ENCODE measurements at regions not wholly inside any gene's neighbourhood (a gene's known extent, or its start where the extent isn't known, plus 50 kb on each side); places are given as distances from the start of the nearest gene placed in this dataset.
"Not testable (repeated sequence)": the region's sequence is repeated elsewhere in the genome, so short reads cannot be mapped to it uniquely, and the experiment has no call there.

- Mint-ChIP-seq H3K27ac (ENCODE audit: low read depth) (no peak overlapping the region), H3K4me3 (no peak overlapping the region), H3K36me3 (ENCODE audit: insufficient read depth) (no peaks in the 10 kb centered on the region), H3K9me3 (peaks cover 7% of the 10 kb centered on the region), H3K4me1 (no peaks in the 10 kb centered on the region), H3K27me3 (no peaks in the 10 kb centered on the region)
- no peak for ATAC-seq (replicated peaks; ENCODE audit: extremely low read depth, poor library complexity, severe bottlenecking)
- no peak for DNase-seq (ENCODE audit: low spot score in 2 of 2)
Observed at GRCh38 chr9:81459591-81459990, 229.8 kb downstream of the TLE1 start.

GRCh38 chr9:81456431-81457006, 232.8 kb downstream of the TLE1 start:
- DNase-seq (ENCODE audit: low spot score in 2 of 2) = no peak
- Mint-ChIP-seq H3K27ac (ENCODE audit: low read depth) (no peak overlapping the region), H3K4me1 (no peaks in the 10 kb centered on the region), H3K9me3 (peaks cover 13% of the 10 kb centered on the region), H3K4me3 (no peak overlapping the region), H3K27me3 (no peaks in the 10 kb centered on the region), H3K36me3 (ENCODE audit: insufficient read depth) (no peaks in the 10 kb centered on the region)
- ATAC-seq (replicated peaks; ENCODE audit: extremely low read depth, poor library complexity, severe bottlenecking) = no peak

GRCh38 chr9:81455462-81456219, 233.7 kb downstream of the TLE1 start:
- DNase-seq (ENCODE audit: low spot score in 2 of 2) (no peak), ATAC-seq (replicated peaks; ENCODE audit: extremely low read depth, poor library complexity, severe bottlenecking) (no peak)
- H3K27ac Mint-ChIP-seq (ENCODE audit: low read depth) = no peak overlapping the region
- peaks cover 13% of the 10 kb centered on the region for H3K9me3 Mint-ChIP-seq
- H3K4me3 Mint-ChIP-seq = no peak overlapping the region
- no peaks in the 10 kb centered on the region for H3K4me1 Mint-ChIP-seq
- H3K27me3 Mint-ChIP-seq = no peaks in the 10 kb centered on the region
- H3K36me3 Mint-ChIP-seq (ENCODE audit: insufficient read depth) = no peaks in the 10 kb centered on the region

GRCh38 chr9:81445331-81445921, 243.9 kb downstream of the TLE1 start:
- DNase-seq (ENCODE audit: low spot score in 2 of 2) = no peak
- no peak for ATAC-seq (replicated peaks; ENCODE audit: extremely low read depth, poor library complexity, severe bottlenecking)
- Mint-ChIP-seq H3K9me3 (peaks cover 26% of the 10 kb centered on the region), H3K4me1 (no peaks in the 10 kb centered on the region), H3K4me3 (no peak overlapping the region), H3K36me3 (ENCODE audit: insufficient read depth) (no peaks in the 10 kb centered on the region), H3K27ac (ENCODE audit: low read depth) (no peak overlapping the region), H3K27me3 (no peaks in the 10 kb centered on the region)

GRCh38 chr9:81431641-81432040, 257.7 kb downstream of the TLE1 start:
- Mint-ChIP-seq H3K4me3 (no peak overlapping the region), H3K27ac (ENCODE audit: low read depth) (no peak overlapping the region), H3K27me3 (no peaks in the 10 kb centered on the region), H3K36me3 (ENCODE audit: insufficient read depth) (no peaks in the 10 kb centered on the region), H3K9me3 (peaks cover 20% of the 10 kb centered on the region), H3K4me1 (no peaks in the 10 kb centered on the region)
- ATAC-seq (replicated peaks; ENCODE audit: extremely low read depth, poor library complexity, severe bottlenecking) = no peak
- DNase-seq (ENCODE audit: low spot score in 2 of 2) = no peak

- no peak for DNase-seq (ENCODE audit: low spot score in 2 of 2)
- ATAC-seq (replicated peaks; ENCODE audit: extremely low read depth, poor library complexity, severe bottlenecking) = no peak
- Mint-ChIP-seq H3K4me3 (no peak overlapping the region), H3K9me3 (peaks cover 25% of the 10 kb centered on the region), H3K27me3 (no peaks in the 10 kb centered on the region), H3K27ac (ENCODE audit: low read depth) (no peak overlapping the region), H3K4me1 (no peaks in the 10 kb centered on the region), H3K36me3 (ENCODE audit: insufficient read depth) (no peaks in the 10 kb centered on the region)
Observed at GRCh38 chr9:81430727-81431126, 258.6 kb downstream of the TLE1 start.

- no peak overlapping the region for H3K27ac Mint-ChIP-seq (ENCODE audit: low read depth)
- DNase-seq (ENCODE audit: low spot score in 2 of 2) (no peak), ATAC-seq (replicated peaks; ENCODE audit: extremely low read depth, poor library complexity, severe bottlenecking) (no peak)
- H3K4me3 Mint-ChIP-seq = no peak overlapping the region
- H3K27me3 Mint-ChIP-seq = no peaks in the 10 kb centered on the region
- no peaks in the 10 kb centered on the region for H3K4me1 Mint-ChIP-seq
- no peaks in the 10 kb centered on the region for H3K36me3 Mint-ChIP-seq (ENCODE audit: insufficient read depth)
- peaks cover 30% of the 10 kb centered on the region for H3K9me3 Mint-ChIP-seq
Observed at GRCh38 chr9:81427870-81428269, 261.5 kb downstream of the TLE1 start.

GRCh38 chr9:81424431-81424830, 264.9 kb downstream of the TLE1 start:
- no peak for DNase-seq (ENCODE audit: low spot score in 2 of 2)
- ATAC-seq (replicated peaks; ENCODE audit: extremely low read depth, poor library complexity, severe bottlenecking) = no peak
- Mint-ChIP-seq H3K4me3 (no peak overlapping the region), H3K9me3 (peaks cover 19% of the 10 kb centered on the region), H3K36me3 (ENCODE audit: insufficient read depth) (no peaks in the 10 kb centered on the region), H3K4me1 (no peaks in the 10 kb centered on the region), H3K27ac (ENCODE audit: low read depth) (no peak overlapping the region), H3K27me3 (no peaks in the 10 kb centered on the region)

GRCh38 chr9:81423589-81424326, 265.6 kb downstream of the TLE1 start:
- Mint-ChIP-seq H3K27me3 (no peaks in the 10 kb centered on the region), H3K4me1 (no peaks in the 10 kb centered on the region), H3K4me3 (no peak overlapping the region), H3K9me3 (peaks cover 19% of the 10 kb centered on the region), H3K36me3 (ENCODE audit: insufficient read depth) (no peaks in the 10 kb centered on the region), H3K27ac (ENCODE audit: low read depth) (no peak overlapping the region)
- no peak for ATAC-seq (replicated peaks; ENCODE audit: extremely low read depth, poor library complexity, severe bottlenecking)
- DNase-seq (ENCODE audit: low spot score in 2 of 2) = no peak

- not testable (repeated sequence) for DNase-seq (ENCODE audit: low spot score in 2 of 2); H3K4me1 Mint-ChIP-seq; H3K27me3 Mint-ChIP-seq; H3K27ac Mint-ChIP-seq (ENCODE audit: low read depth); ATAC-seq (replicated peaks; ENCODE audit: extremely low read depth, poor library complexity, severe bottlenecking); H3K36me3 Mint-ChIP-seq (ENCODE audit: insufficient read depth); H3K4me3 Mint-ChIP-seq
- peaks cover 20% of the 10 kb centered on the region for H3K9me3 Mint-ChIP-seq
Observed at GRCh38 chr9:81421090-81421489, 268.3 kb downstream of the TLE1 start.

- no peaks in the 10 kb centered on the region for H3K4me1 Mint-ChIP-seq
- DNase-seq (ENCODE audit: low spot score in 2 of 2) (no peak), ATAC-seq (replicated peaks; ENCODE audit: extremely low read depth, poor library complexity, severe bottlenecking) (no peak)
- no peaks in the 10 kb centered on the region for H3K36me3 Mint-ChIP-seq (ENCODE audit: insufficient read depth)
- no peak overlapping the region for H3K27ac Mint-ChIP-seq (ENCODE audit: low read depth)
- no peak overlapping the region for H3K4me3 Mint-ChIP-seq
- H3K9me3 Mint-ChIP-seq = peaks cover 11% of the 10 kb centered on the region
- H3K27me3 Mint-ChIP-seq = no peaks in the 10 kb centered on the region
Observed at GRCh38 chr9:81420024-81420423, 269.3 kb downstream of the TLE1 start.

- DNase-seq (ENCODE audit: low spot score in 2 of 2) = no peak
- Mint-ChIP-seq H3K27ac (ENCODE audit: low read depth) (no peak overlapping the region), H3K36me3 (ENCODE audit: insufficient read depth) (no peaks in the 10 kb centered on the region), H3K4me1 (no peaks in the 10 kb centered on the region), H3K9me3 (peaks cover 11% of the 10 kb centered on the region), H3K4me3 (no peak overlapping the region), H3K27me3 (no peaks in the 10 kb centered on the region)
- no peak for ATAC-seq (replicated peaks; ENCODE audit: extremely low read depth, poor library complexity, severe bottlenecking)
Observed at GRCh38 chr9:81417941-81418340, 271.4 kb downstream of the TLE1 start.

- H3K27ac Mint-ChIP-seq (ENCODE audit: low read depth) = no peak overlapping the region
- H3K9me3 Mint-ChIP-seq = peaks cover 11% of the 10 kb centered on the region
- no peak overlapping the region for H3K4me3 Mint-ChIP-seq
- ATAC-seq (replicated peaks; ENCODE audit: extremely low read depth, poor library complexity, severe bottlenecking) (no peak), DNase-seq (ENCODE audit: low spot score in 2 of 2) (no peak)
- no peaks in the 10 kb centered on the region for H3K27me3 Mint-ChIP-seq
- no peaks in the 10 kb centered on the region for H3K4me1 Mint-ChIP-seq
- no peaks in the 10 kb centered on the region for H3K36me3 Mint-ChIP-seq (ENCODE audit: insufficient read depth)
Observed at GRCh38 chr9:81417299-81417675, 272.1 kb downstream of the TLE1 start.

All from central memory CD8-positive, alpha-beta T cell (primary cell).